ENCODE measurements at regions not wholly inside any gene's neighbourhood (a gene's known extent, or its start where the extent isn't known, plus 50 kb on each side); places are given as distances from the start of the nearest gene placed in this dataset.

DNA sequence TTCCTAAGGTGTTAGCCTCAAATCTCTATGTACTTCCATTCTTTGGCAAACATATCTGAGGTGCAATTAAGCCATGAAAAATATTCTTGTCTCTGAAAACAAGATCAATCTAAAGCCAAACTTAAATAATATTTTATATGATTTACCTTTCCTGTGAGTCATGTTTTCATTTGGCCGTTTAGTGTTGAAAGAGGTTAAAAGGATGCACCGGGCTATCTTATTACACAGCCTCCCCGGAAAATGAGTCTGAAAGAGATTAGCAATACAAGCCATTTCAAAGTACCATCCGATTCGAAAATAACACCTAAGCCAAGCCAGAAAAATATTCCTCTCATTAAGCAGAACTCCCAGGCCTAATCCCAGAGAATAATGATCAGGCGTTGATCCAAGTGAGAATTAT lies 161.5 kb upstream of the EPHA5 start:
- Histone ChIP-seq H3K9ac (ENCODE audit: low read depth in 2 of 2, low read length in 2 of 2) (no peak overlapping the region), H3K9me3 (no peaks in the 10 kb centered on the region), H3K27me3 (no peaks in the 10 kb centered on the region), H3K4me1 (no peaks in the 10 kb centered on the region), H3K36me3 (no peaks in the 10 kb centered on the region), H3K4me3 (no peak overlapping the region), H3K27ac (no peak overlapping the region)
- intact Hi-C loops (cut with DNase I) = no loop called here
- DNase-seq = no peak
- TF ChIP-seq, protein P1, sequence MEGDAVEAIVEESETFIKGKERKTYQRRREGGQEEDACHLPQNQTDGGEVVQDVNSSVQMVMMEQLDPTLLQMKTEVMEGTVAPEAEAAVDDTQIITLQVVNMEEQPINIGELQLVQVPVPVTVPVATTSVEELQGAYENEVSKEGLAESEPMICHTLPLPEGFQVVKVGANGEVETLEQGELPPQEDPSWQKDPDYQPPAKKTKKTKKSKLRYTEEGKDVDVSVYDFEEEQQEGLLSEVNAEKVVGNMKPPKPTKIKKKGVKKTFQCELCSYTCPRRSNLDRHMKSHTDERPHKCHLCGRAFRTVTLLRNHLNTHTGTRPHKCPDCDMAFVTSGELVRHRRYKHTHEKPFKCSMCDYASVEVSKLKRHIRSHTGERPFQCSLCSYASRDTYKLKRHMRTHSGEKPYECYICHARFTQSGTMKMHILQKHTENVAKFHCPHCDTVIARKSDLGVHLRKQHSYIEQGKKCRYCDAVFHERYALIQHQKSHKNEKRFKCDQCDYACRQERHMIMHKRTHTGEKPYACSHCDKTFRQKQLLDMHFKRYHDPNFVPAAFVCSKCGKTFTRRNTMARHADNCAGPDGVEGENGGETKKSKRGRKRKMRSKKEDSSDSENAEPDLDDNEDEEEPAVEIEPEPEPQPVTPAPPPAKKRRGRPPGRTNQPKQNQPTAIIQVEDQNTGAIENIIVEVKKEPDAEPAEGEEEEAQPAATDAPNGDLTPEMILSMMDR (IDR thresholded peaks at IDR 0.05) = no peak

DNA sequence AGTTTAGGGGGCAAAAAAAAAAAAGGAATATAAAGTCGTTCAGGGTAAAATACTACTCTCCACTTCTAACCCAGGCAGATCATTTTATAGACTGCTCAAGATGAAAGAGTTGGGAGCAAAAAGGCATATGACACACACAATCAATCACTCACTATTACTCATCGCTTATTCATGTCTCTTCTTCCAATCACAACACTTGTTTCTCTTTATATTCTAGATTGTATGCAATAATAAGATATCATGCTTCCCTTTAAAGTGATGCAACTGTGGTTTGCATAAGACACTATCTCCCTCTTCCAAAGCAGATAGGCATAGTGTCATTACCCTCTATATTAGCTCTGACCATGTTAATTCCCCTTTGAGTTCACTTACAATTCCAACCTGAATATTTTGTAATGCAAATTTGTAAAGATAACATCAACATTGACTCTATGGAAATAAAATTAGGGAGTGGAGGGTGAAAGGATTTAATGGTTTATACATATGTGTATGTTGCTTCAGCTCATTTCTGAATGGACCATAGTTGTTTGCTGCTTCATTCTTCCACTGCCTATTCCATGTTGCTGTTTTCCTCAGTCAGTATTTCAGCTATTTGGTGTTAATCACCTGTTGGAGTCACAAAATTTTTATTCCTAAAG lies 154.9 kb upstream of the EPHA5 start:
- Histone ChIP-seq H3K9me3 (no peaks in the 10 kb centered on the region), H3K4me3 (no peak overlapping the region), H3K4me1 (no peaks in the 10 kb centered on the region), H3K27me3 (no peaks in the 10 kb centered on the region), H3K27ac (no peak overlapping the region), H3K9ac (ENCODE audit: low read depth in 2 of 2, low read length in 2 of 2) (no peak overlapping the region), H3K36me3 (no peaks in the 10 kb centered on the region)
- DNase-seq = no peak
- intact Hi-C loops (cut with DNase I) = no loop called here
- TF ChIP-seq, protein P1 (IDR thresholded peaks at IDR 0.05) = no peak

DNA sequence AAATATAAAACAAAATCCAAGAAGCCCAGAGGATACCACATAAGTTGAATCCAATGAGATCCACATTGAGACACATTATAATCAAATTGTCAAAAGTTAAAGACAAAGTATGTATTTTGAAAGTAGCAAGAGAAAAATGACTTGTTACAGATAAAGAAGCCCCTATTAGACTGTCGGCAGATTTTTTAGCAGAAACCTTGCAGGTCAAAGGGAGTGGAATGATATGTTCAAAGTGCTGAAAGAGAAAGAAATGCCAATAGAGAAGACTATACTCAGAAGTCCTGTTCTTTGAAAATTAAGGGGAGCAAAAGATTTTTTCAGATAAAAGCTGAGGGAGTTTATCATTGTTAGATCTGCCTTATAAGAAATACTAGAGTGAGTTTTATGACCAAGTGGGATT lies 148.9 kb upstream of the EPHA5 start:
- Histone ChIP-seq H3K4me3 (no peak overlapping the region), H3K27ac (no peak overlapping the region), H3K9me3 (no peaks in the 10 kb centered on the region), H3K4me1 (no peaks in the 10 kb centered on the region), H3K9ac (ENCODE audit: low read depth in 2 of 2, low read length in 2 of 2) (no peak overlapping the region), H3K36me3 (no peaks in the 10 kb centered on the region), H3K27me3 (no peaks in the 10 kb centered on the region)
- TF ChIP-seq, protein P1 (IDR thresholded peaks at IDR 0.05) = no peak
- intact Hi-C loops (cut with DNase I) = no loop called here
- DNase-seq = no peak

DNA sequence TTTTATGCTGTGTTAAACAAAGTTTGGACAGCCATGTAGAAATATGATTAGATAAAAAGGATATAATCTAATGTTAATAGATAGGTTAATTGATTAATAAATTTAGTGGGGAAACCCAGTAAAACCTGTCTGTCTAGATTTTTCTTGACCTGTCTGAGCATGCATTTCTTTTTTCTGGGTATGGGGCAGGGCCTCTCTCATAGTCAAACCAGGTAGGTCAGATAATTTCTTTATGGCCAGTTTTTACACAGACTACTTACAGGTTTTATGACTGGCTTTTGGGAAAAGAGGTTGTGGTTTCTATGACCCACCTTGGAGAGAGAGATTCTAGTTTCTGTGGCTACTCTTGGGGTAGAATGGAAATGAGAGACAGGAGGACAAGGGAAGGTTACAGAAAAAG lies 135.6 kb upstream of the EPHA5 start:
- intact Hi-C loops (cut with DNase I) = no loop called here
- TF ChIP-seq, protein P1 (IDR thresholded peaks at IDR 0.05) = no peak
- DNase-seq = no peak
- H3K9ac ChIP-seq (ENCODE audit: low read depth in 2 of 2, low read length in 2 of 2) = no peak overlapping the region
- no peaks in the 10 kb centered on the region for H3K36me3 ChIP-seq
- H3K4me1 ChIP-seq = no peaks in the 10 kb centered on the region
- H3K27me3 ChIP-seq = no peaks in the 10 kb centered on the region
- H3K4me3 ChIP-seq = no peak overlapping the region
- H3K9me3 ChIP-seq = no peaks in the 10 kb centered on the region
- H3K27ac ChIP-seq = no peak overlapping the region

DNA sequence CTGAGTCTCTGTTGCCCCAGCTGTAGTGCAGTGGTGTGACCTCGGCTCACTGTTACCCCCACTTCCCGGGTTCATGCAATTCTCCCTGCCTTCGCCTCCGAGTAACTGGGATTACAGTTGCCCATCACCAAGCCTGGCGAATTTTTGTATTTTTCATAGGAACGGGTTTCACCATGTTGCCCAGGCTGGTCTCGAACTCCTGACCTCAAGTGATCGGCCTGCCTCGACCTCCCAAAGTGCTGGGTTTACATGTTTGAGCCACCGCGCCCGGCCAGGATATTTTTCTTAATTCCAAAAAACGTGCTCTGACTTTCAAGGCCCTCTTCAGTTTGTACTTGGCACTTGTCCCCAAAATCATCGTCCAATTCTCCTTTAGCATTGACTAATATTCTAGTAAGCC lies 129.2 kb upstream of the EPHA5 start:
- no peak overlapping the region for H3K4me3 ChIP-seq

More for the DNA sequence above, 129.2 kb upstream of the EPHA5 start:
- TF ChIP-seq, protein P1 (IDR thresholded peaks at IDR 0.05) = no peak
- Histone ChIP-seq H3K27ac (no peak overlapping the region), H3K9me3 (no peaks in the 10 kb centered on the region), H3K36me3 (no peaks in the 10 kb centered on the region), H3K9ac (ENCODE audit: low read depth in 2 of 2, low read length in 2 of 2) (no peak overlapping the region), H3K27me3 (no peaks in the 10 kb centered on the region), H3K4me1 (no peaks in the 10 kb centered on the region)
- intact Hi-C loops (cut with DNase I) = no loop called here
- no peak for DNase-seq

Measured in colonic mucosa (tissue), 4 donors.